ENCODE measurements at regions not wholly inside any gene's neighbourhood (a gene's known extent, or its start where the extent isn't known, plus 50 kb on each side); places are given as distances from the start of the nearest gene placed in this dataset.
A peak's percentile ranks its signal among the peaks of the same experiment; 100 is the strongest.

- Histone ChIP-seq H3K36me3 (no peaks in the 10 kb centered on the region), H3K27ac (peak overlapping the region; percentile 71), H3K4me1 (peaks cover 25% of the 10 kb centered on the region), H3K4me3 (no peak overlapping the region), H3K9me3 (no peaks in the 10 kb centered on the region), H3K27me3 (no peaks in the 10 kb centered on the region)
- ATAC-seq, result no peak
- TF ChIP-seq CTCF (IDR thresholded peaks at IDR 0.05), result no peak
- DNase-seq, result no peak
- intact Hi-C loops (cut with DNase I), result no loop called here
These were observed 282.6 kb upstream of the FN1 start for GRCh38 chr2:215718436-215718835.

GRCh38 chr2:215717501-215718381, 281.9 kb upstream of the FN1 start:
- DNase-seq (no peak), ATAC-seq (no peak)
- Histone ChIP-seq H3K36me3 (no peaks in the 10 kb centered on the region), H3K4me1 (peaks cover 30% of the 10 kb centered on the region), H3K27me3 (no peaks in the 10 kb centered on the region), H3K27ac (peak overlapping the region; percentile 71), H3K9me3 (no peaks in the 10 kb centered on the region), H3K4me3 (no peak overlapping the region)
- intact Hi-C loops (cut with DNase I), result no loop called here
- no peak for TF ChIP-seq CTCF (IDR thresholded peaks at IDR 0.05)

GRCh38 chr2:215716956-215717355, 281.1 kb upstream of the FN1 start:
- ATAC-seq, result no peak
- Histone ChIP-seq H3K36me3 (no peaks in the 10 kb centered on the region), H3K9me3 (no peaks in the 10 kb centered on the region), H3K27me3 (no peaks in the 10 kb centered on the region), H3K27ac (peak overlapping the region; percentile 71), H3K4me3 (no peak overlapping the region), H3K4me1 (peaks cover 36% of the 10 kb centered on the region)
- DNase-seq, result no peak
- no peak for TF ChIP-seq CTCF (IDR thresholded peaks at IDR 0.05)
- intact Hi-C loops (cut with DNase I), result no loop called here

GRCh38 chr2:215712871-215713790, 277.3 kb upstream of the FN1 start:
- no peaks in the 10 kb centered on the region for H3K36me3 ChIP-seq
- intact Hi-C loops (cut with DNase I), result no loop called here
- ATAC-seq, result peak; percentile 57
- H3K9me3 ChIP-seq, result no peaks in the 10 kb centered on the region
- H3K4me1 ChIP-seq, result peaks cover 39% of the 10 kb centered on the region
- no peaks in the 10 kb centered on the region for H3K27me3 ChIP-seq
- H3K4me3 ChIP-seq, result no peak overlapping the region
- no peak for TF ChIP-seq CTCF (IDR thresholded peaks at IDR 0.05)
- peak overlapping the region; percentile 33 for H3K27ac ChIP-seq
- DNase-seq, result no peak

- no peaks in the 10 kb centered on the region for H3K36me3 ChIP-seq
- no peaks in the 10 kb centered on the region for H3K27me3 ChIP-seq
- no peaks in the 10 kb centered on the region for H3K9me3 ChIP-seq
- DNase-seq (no peak), ATAC-seq (no peak)
- intact Hi-C loops (cut with DNase I), result no loop called here
- no peak overlapping the region for H3K27ac ChIP-seq
- H3K4me3 ChIP-seq, result no peak overlapping the region
- peaks cover 33% of the 10 kb centered on the region for H3K4me1 ChIP-seq
- no peak for TF ChIP-seq CTCF (IDR thresholded peaks at IDR 0.05)
These were observed 276.5 kb upstream of the FN1 start for GRCh38 chr2:215712219-215712868.
